GM23248 (cell line): ENCODE measurements at regions not wholly inside any gene's neighbourhood (a gene's known extent, or its start where the extent isn't known, plus 50 kb on each side); places are given as distances from the start of the nearest gene placed in this dataset.

Experiments
- EZH2 ChIP-seq: fragments of 200-600 bp; sonication (generic); IDR thresholded peaks from 2 replicates; pipeline ENCODE4 v1.6.1; 2018; ENCODE audit warnings: antibody characterized with exemption, mild to moderate bottlenecking; ENCODE audit not compliant: insufficient read depth, poor library complexity, severe bottlenecking
- EZH2phosphoT487 ChIP-seq: fragments of 200-600 bp; sonication (generic); IDR thresholded peaks from 2 replicates; pipeline ENCODE4 v1.6.1; 2018; ENCODE audit warnings: antibody characterized with exemption, moderate library complexity, mild to moderate bottlenecking, low read depth; ENCODE audit not compliant: insufficient read depth

GRCh38 chr21:21614966-21615365, 616.8 kb downstream of the NCAM2 start:
- no peak for TF ChIP-seq EZH2
- no peak for TF ChIP-seq EZH2phosphoT487
